GM12874 (cell line): ENCODE measurements at regions not wholly inside any gene's neighbourhood (a gene's known extent, or its start where the extent isn't known, plus 50 kb on each side); places are given as distances from the start of the nearest gene placed in this dataset.

Experiments
- CTCF ChIP-seq: IDR thresholded peaks from 2 replicates; pipeline ENCODE4 v1.5.1; 2011; ENCODE audit warnings: low read depth, mild to moderate bottlenecking, control low read depth, low read length, moderate library complexity; ENCODE audit not compliant: insufficient read depth

- no peak for TF ChIP-seq CTCF
Measured at GRCh38 chr22:49683032-49683431, 144.6 kb downstream of the BRD1 start.

GRCh38 chr22:49678842-49679170 lies 148.9 kb downstream of the BRD1 start:
- no peak for TF ChIP-seq CTCF

GRCh38 chr22:49678137-49678841 lies 149.4 kb downstream of the BRD1 start:
- no peak for TF ChIP-seq CTCF

- no peak for TF ChIP-seq CTCF
Measured at GRCh38 chr22:49677495-49677889, 150.2 kb downstream of the BRD1 start.

GRCh38 chr22:49676783-49677494 lies 150.7 kb downstream of the BRD1 start:
- no peak for TF ChIP-seq CTCF

GRCh38 chr22:49676230-49676629 lies 151.4 kb downstream of the BRD1 start:
- TF ChIP-seq CTCF: no peak

GRCh38 chr22:49674479-49675050 lies 153.1 kb downstream of the BRD1 start:
- TF ChIP-seq CTCF: no peak
